NCI-H1105 treated with DMSO at 0.1 percent for 48 hours (cell line): ENCODE measurements at regions not wholly inside any gene's neighbourhood (a gene's known extent, or its start where the extent isn't known, plus 50 kb on each side); places are given as distances from the start of the nearest gene placed in this dataset.

Experiments used
- DNase-seq: peaks from one replicate; lab custom pipeline; 2025; lab: John Stamatoyannopoulos, UW

GRCh38 chr5:93791518-93791972, 50.1 kb upstream of the POU5F2 start:
- DNase-seq: no peak
